ENCODE measurements at regions not wholly inside any gene's neighbourhood (a gene's known extent, or its start where the extent isn't known, plus 50 kb on each side); places are given as distances from the start of the nearest gene placed in this dataset.

- no peak for TF ChIP-seq CTCF (conservative IDR thresholded peaks at IDR 0.05; ENCODE audit: low read depth, low read length)
- H3K4me3 ChIP-seq (ENCODE audit: low read depth, low read length), result no peak overlapping the region
- DNase-seq (ENCODE audit: low read depth), result no peak
Observed at GRCh38 chr4:167383291-167383690, 149.0 kb upstream of the SPOCK3 start.

DNA sequence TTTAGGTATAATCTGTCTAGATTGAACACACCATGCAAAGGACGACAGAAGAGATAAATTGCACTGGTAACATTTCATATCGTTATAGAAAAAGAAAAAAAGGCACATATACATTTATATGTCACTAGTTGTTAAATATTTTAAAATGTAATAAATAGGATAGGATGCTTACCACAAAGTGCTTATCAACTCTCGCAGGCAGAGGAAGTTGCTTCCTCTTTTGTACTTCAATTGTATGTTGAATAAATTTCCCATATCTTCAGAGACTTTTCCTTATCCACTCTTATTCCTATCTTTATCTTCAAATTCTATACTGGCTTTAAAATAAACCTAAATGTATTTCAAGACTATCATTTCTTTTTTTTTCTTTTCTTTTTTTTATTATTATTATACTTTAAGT lies 163.3 kb upstream of the SPOCK3 start:
- DNase-seq (ENCODE audit: low read depth), result no peak
- H3K4me3 ChIP-seq (ENCODE audit: low read depth, low read length), result no peak overlapping the region
- TF ChIP-seq CTCF (conservative IDR thresholded peaks at IDR 0.05; ENCODE audit: low read depth, low read length), result no peak

- DNase-seq (ENCODE audit: low read depth), result no peak
- no peak for TF ChIP-seq CTCF (conservative IDR thresholded peaks at IDR 0.05; ENCODE audit: low read depth, low read length)
- H3K4me3 ChIP-seq (ENCODE audit: low read depth, low read length), result no peak overlapping the region
Observed at GRCh38 chr4:167399201-167399600, 164.9 kb upstream of the SPOCK3 start.

DNA sequence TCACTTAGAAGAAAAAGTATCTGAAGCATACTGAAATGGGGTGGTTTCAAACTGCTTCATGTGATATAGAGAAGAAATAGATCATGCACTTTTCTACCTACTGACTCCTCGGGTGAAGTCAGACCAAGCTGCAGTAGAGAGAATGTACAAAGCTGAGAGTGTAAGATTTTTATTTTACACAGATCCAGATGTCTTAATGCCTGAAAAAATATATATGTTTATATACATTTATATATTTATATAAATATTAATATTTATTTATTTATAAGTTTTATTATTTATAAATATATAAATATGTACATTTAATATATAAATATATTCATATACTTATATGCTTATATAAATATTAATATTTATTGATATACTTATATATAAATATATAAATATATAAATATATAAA lies 171.9 kb upstream of the SPOCK3 start:
- DNase-seq (ENCODE audit: low read depth), result no peak
- TF ChIP-seq CTCF (conservative IDR thresholded peaks at IDR 0.05; ENCODE audit: low read depth, low read length), result no peak
- H3K4me3 ChIP-seq (ENCODE audit: low read depth, low read length), result no peak overlapping the region

DNA sequence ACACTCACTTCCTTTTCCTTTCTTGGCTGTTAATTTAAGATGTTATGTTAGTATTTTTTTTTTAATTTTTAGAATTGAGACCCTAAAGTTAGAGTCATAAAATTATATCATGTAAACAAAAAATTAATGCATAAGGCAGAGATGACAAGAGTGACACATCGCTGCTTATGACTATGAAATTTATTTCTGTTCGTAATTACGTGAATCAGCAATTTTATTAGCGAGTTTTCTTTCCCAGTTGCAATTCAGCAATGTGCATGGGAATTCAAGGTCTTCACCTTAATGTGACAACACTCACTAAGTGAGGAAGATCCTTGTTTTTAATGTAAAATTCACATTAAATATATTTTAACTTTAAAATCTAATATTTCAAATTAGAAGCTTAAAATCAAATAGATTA lies 181.2 kb upstream of the SPOCK3 start:
- no peak for DNase-seq (ENCODE audit: low read depth)
- TF ChIP-seq CTCF (conservative IDR thresholded peaks at IDR 0.05; ENCODE audit: low read depth, low read length), result no peak

DNA sequence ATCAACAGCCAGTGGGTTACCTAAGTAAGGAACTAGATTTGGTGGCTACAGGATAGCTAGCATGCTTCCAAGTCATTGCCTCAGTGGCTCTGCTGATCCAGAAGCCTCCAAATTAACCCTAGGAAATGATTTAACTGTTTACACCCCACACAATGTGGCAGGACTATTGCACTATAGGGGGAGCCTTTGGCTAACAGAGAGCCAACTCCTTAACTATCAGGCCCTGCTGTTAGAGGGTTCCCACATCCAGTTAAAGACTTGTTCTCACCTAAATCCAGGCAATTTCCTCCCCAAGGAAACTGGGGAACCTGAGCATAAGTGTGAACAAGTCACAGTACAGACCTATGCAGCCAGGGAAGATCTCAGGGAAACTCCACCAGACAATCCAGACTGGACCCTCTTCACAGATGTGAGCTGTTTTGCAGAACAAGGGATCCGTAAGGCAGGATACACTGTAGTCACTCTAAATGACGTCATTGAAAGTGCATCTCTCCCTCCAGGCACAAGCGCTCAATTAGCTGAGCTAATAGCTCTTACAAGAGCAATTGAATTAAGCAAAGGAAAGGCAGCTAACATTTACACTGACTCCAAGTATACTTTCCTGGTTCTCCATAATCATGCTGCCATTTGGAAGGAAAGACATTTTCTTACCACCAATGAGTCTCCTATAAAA lies 185.3 kb upstream of the SPOCK3 start:
- H3K4me3 ChIP-seq (ENCODE audit: low read depth, low read length), result no peak overlapping the region
- DNase-seq (ENCODE audit: low read depth), result no peak
- TF ChIP-seq CTCF (conservative IDR thresholded peaks at IDR 0.05; ENCODE audit: low read depth, low read length), result no peak

More for the DNA sequence above, 181.2 kb upstream of the SPOCK3 start:
- H3K4me3 ChIP-seq (ENCODE audit: low read depth, low read length), result no peak overlapping the region

DNA sequence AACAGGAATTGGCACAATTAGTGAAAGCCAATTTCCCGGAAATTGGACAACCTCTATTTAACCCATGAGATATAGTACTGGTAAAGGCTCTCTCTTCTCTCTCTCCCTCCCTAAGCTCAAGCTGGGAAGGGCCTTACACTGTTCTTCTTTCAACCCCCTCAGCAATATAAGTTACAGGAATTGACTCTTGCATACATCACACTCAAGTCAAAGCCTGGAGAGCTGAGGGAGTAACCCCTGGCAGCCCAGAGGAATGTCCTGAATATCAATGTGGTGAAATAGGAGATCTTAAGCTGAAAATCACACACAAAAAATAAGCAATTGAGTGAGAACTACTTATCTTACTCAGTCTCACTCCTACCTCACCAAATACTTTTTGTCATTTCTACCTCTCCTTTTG lies 186.9 kb upstream of the SPOCK3 start:
- no peak for DNase-seq (ENCODE audit: low read depth)
- no peak for TF ChIP-seq CTCF (conservative IDR thresholded peaks at IDR 0.05; ENCODE audit: low read depth, low read length)
- no peak overlapping the region for H3K4me3 ChIP-seq (ENCODE audit: low read depth, low read length)

Data from epithelial cell of proximal tubule (primary cell).